SK-N-SH treated with all-trans-retinoic acid at 6 μM for 48 hours (cell line): ENCODE measurements at regions not wholly inside any gene's neighbourhood (a gene's known extent, or its start where the extent isn't known, plus 50 kb on each side); places are given as distances from the start of the nearest gene placed in this dataset.
"Not testable (repeated sequence)": the region's sequence is repeated elsewhere in the genome, so short reads cannot be mapped to it uniquely, and the experiment has no call there.

Experiments
- ATAC-seq: fragments of 200-7000 bp; cut with Tn5 transposase; 3 replicates; pipeline ENCODE4 v1.9.1; 2020; ENCODE audit warnings: mild to moderate bottlenecking, moderate library complexity
- ARNTL ChIP-seq: fragments of 450-650 bp; formaldehyde crosslinking; IDR thresholded peaks from 2 replicates; pipeline ENCODE4 v1.5.0; 2020; ENCODE audit warnings: low read depth, mild to moderate bottlenecking, moderate library complexity, borderline replicate concordance
- BACH2 ChIP-seq: fragments of 250-450 bp; sonication (Bioruptor Pico); IDR thresholded peaks from 2 replicates; pipeline ENCODE4 v1.9.0; 2021; ENCODE audit warnings: mild to moderate bottlenecking, borderline replicate concordance
- CSDC2 ChIP-seq: fragments of 250-450 bp; sonication (Bioruptor Pico); IDR thresholded peaks from 2 replicates; pipeline ENCODE4 v1.5.0; 2020; ENCODE audit warnings: mild to moderate bottlenecking, moderate library complexity
- CSRNP3 ChIP-seq: fragments of 250-450 bp; sonication (Bioruptor Pico); IDR thresholded peaks from 2 replicates; pipeline ENCODE4 v1.5.1; 2021; ENCODE audit warnings: mild to moderate bottlenecking, moderate library complexity
- ESRRG ChIP-seq: fragments of 250-450 bp; sonication (Bioruptor Pico); IDR thresholded peaks from 2 replicates; pipeline ENCODE4 v1.6.1; 2021; ENCODE audit warnings: mild to moderate bottlenecking
- GLIS3 ChIP-seq: fragments of 250-450 bp; sonication (Bioruptor Pico); IDR thresholded peaks from 2 replicates; pipeline ENCODE4 v1.5.0; 2020; ENCODE audit warnings: mild to moderate bottlenecking, moderate library complexity
- ISL1 ChIP-seq: fragments of 250-450 bp; sonication (Bioruptor Pico); IDR thresholded peaks from 2 replicates; pipeline ENCODE4 v2.1.2; 2022; ENCODE audit warnings: mild to moderate bottlenecking, moderate library complexity
- OSR1 ChIP-seq: fragments of 250-450 bp; sonication (Bioruptor Pico); IDR thresholded peaks from 2 replicates; pipeline ENCODE4 v1.8.0; 2022; ENCODE audit warnings: moderate library complexity, mild to moderate bottlenecking, inconsistent platforms
- PPARA ChIP-seq: fragments of 250-450 bp; sonication (Bioruptor Pico); IDR thresholded peaks from 2 replicates; pipeline ENCODE4 v1.5.0; 2020; ENCODE audit warnings: mild to moderate bottlenecking, borderline replicate concordance
- RARB ChIP-seq: fragments of 250-450 bp; sonication (Bioruptor Pico); IDR thresholded peaks from 2 replicates; pipeline ENCODE4 v1.8.0; 2021; ENCODE audit warnings: mild to moderate bottlenecking, moderate library complexity
- SNAI2 ChIP-seq: fragments of 250-450 bp; sonication (Bioruptor Pico); IDR thresholded peaks from 2 replicates; pipeline ENCODE4 v1.5.0; 2020; ENCODE audit warnings: mild to moderate bottlenecking, moderate library complexity
- TOX ChIP-seq: fragments of 250-450 bp; sonication (Bioruptor Pico); IDR thresholded peaks from 2 replicates; pipeline ENCODE4 v1.8.0; 2021; ENCODE audit warnings: mild to moderate bottlenecking, moderate library complexity, borderline replicate concordance
- TSHZ2 ChIP-seq: fragments of 250-450 bp; sonication (Bioruptor Pico); IDR thresholded peaks from 2 replicates; pipeline ENCODE4 v1.5.0; 2020; ENCODE audit warnings: mild to moderate bottlenecking, moderate library complexity
- ZC3H10 ChIP-seq: fragments of 250-450 bp; sonication (Bioruptor Pico); IDR thresholded peaks from 2 replicates; pipeline ENCODE4 v1.5.1; 2021; ENCODE audit warnings: mild to moderate bottlenecking, moderate library complexity
- ZFP3 ChIP-seq: fragments of 250-450 bp; sonication (Bioruptor Pico); IDR thresholded peaks from 2 replicates; pipeline ENCODE4 v1.5.0; 2020; ENCODE audit warnings: mild to moderate bottlenecking, moderate library complexity
- ZFP30 ChIP-seq: fragments of 450-650 bp; formaldehyde crosslinking; IDR thresholded peaks from 2 replicates; pipeline ENCODE4 v1.5.0; 2022; ENCODE audit warnings: mild to moderate bottlenecking, moderate library complexity
- ZNF565 ChIP-seq: fragments of 450-650 bp; formaldehyde crosslinking; conservative IDR thresholded peaks from 2 replicates; pipeline ENCODE4 v1.5.0; 2020; ENCODE audit warnings: low read depth, mild to moderate bottlenecking, moderate library complexity
- ZNF70 ChIP-seq: fragments of 450-650 bp; formaldehyde crosslinking; IDR thresholded peaks from 2 replicates; pipeline ENCODE4 v1.5.0; 2020; ENCODE audit warnings: mild to moderate bottlenecking, moderate library complexity

- no peak for ATAC-seq
- no peak for TF ChIP-seq ZC3H10 (CRISPR knock-in tag)
- TF ChIP-seq ARNTL (CRISPR knock-in tag): no peak
- no peak for TF ChIP-seq ZNF70 (CRISPR knock-in tag)
- TF ChIP-seq CSDC2 (CRISPR knock-in tag): no peak
- no peak for TF ChIP-seq TSHZ2 (CRISPR knock-in tag)
- TF ChIP-seq TOX (CRISPR knock-in tag): no peak
- TF ChIP-seq BACH2 (CRISPR knock-in tag): no peak
- TF ChIP-seq ESRRG (CRISPR knock-in tag): no peak
- TF ChIP-seq PPARA (CRISPR knock-in tag): no peak
- TF ChIP-seq SNAI2 (CRISPR knock-in tag): no peak
- no peak for TF ChIP-seq GLIS3 (CRISPR knock-in tag)
These were observed 768.4 kb downstream of the TDRD15 start for GRCh38 chr2:21892140-21892539.

GRCh38 chr2:21895200-21895599, 771.4 kb downstream of the TDRD15 start:
- TF ChIP-seq RARB (CRISPR knock-in tag): no peak
- TF ChIP-seq ZNF70 (CRISPR knock-in tag): no peak
- no peak for TF ChIP-seq ISL1 (CRISPR knock-in tag)
- no peak for TF ChIP-seq OSR1 (CRISPR knock-in tag)
- TF ChIP-seq ESRRG (CRISPR knock-in tag): no peak
- TF ChIP-seq ZC3H10 (CRISPR knock-in tag): no peak
- no peak for TF ChIP-seq CSRNP3
- TF ChIP-seq ZFP30 (CRISPR knock-in tag): no peak
- ATAC-seq: no peak

GRCh38 chr2:21908712-21909380, 785.1 kb downstream of the TDRD15 start:
- ATAC-seq: not testable (repeated sequence)

- ATAC-seq: no peak
- TF ChIP-seq ZFP30 (CRISPR knock-in tag) (no peak), ZNF565 (CRISPR knock-in tag) (no peak)
These were observed 787.2 kb downstream of the TDRD15 start for GRCh38 chr2:21910832-21911507.

- ATAC-seq: no peak
- TF ChIP-seq ZFP30 (CRISPR knock-in tag) (no peak), PPARA (CRISPR knock-in tag) (no peak)
These were observed 788.6 kb downstream of the TDRD15 start for GRCh38 chr2:21912405-21912804.

GRCh38 chr2:21915201-21915600, 791.4 kb downstream of the TDRD15 start:
- TF ChIP-seq ZC3H10 (CRISPR knock-in tag) (no peak), TSHZ2 (CRISPR knock-in tag) (no peak), ARNTL (CRISPR knock-in tag) (no peak), ZFP3 (CRISPR knock-in tag) (no peak), OSR1 (CRISPR knock-in tag) (no peak)
- TF ChIP-seq, all 23 proteins: peak for 0
- no peak for ATAC-seq
